Esophagus muscularis mucosa (tissue), 4 donors: ENCODE measurements at regions not wholly inside any gene's neighbourhood (a gene's known extent, or its start where the extent isn't known, plus 50 kb on each side); places are given as distances from the start of the nearest gene placed in this dataset.

Experiments
- DNase-seq: peaks from one replicate; pipeline ENCODE4 v3.0.0-alpha.2; 2017; ENCODE audit errors: extremely low spot score
- H3K27ac ChIP-seq, 4 donors: fragments of 200-600 bp; sonication (generic); replicated peaks in 1 of 4; 1 replicate in 3 of 4; 2 replicates in 1 of 4; pipeline ENCODE4 v1.5.1; 2016 to 2019; ENCODE audit warnings: mild to moderate bottlenecking in 1 of 4
- H3K27me3 ChIP-seq, 4 donors: fragments of 200-600 bp; sonication (generic); one replicate each; pipeline versions ENCODE4 v1.5.1 to v1.6.0; 2016 to 2019
- H3K36me3 ChIP-seq, 4 donors: fragments of 200-600 bp; sonication (generic); one replicate each; pipeline ENCODE4 v1.5.1; 2016 to 2019
- H3K4me1 ChIP-seq, 4 donors: fragments of 200-600 bp; sonication (generic); one replicate each; pipeline ENCODE4 v1.5.1; 2016 to 2019
- H3K4me3 ChIP-seq, 4 donors: fragments of 200-600 bp; sonication (generic); 1 replicate in 2 of 4; 2 replicates in 2 of 4; pipeline ENCODE4 v1.5.1; 2016 to 2019; ENCODE audit warnings: mild to moderate bottlenecking in 4 of 4, moderate library complexity in 1 of 4
- H3K9me3 ChIP-seq, 4 donors: fragments of 200-600 bp; sonication (generic); 1 replicate in 3 of 4; 2 replicates in 1 of 4; pipeline ENCODE4 v1.5.1; 2016 to 2019
- CTCF ChIP-seq, 3 experiments: fragments of 200-600 bp in 2 of 3; fragments of 450-650 bp in 1 of 3; sonication (generic) in 2 of 3; IDR thresholded peaks; one replicate each; pipeline ENCODE4 v1.5.1; 2017 to 2019; ENCODE audit warnings: antibody characterized with exemption in 3 of 3, mild to moderate bottlenecking in 2 of 3, moderate library complexity in 1 of 3
- EP300 ChIP-seq: sonication (generic); formaldehyde crosslinking; IDR thresholded peaks from one replicate; pipeline ENCODE4 v1.6.1; 2017; ENCODE audit warnings: antibody characterized with exemption
- POLR2A ChIP-seq: fragments of 450-650 bp; IDR thresholded peaks from one replicate; pipeline ENCODE4 v1.6.1; 2017; ENCODE audit warnings: antibody characterized with exemption, moderate library complexity, mild to moderate bottlenecking, low read depth
- POLR2AphosphoS5 ChIP-seq, 2 donors: sonication (generic); formaldehyde crosslinking; IDR thresholded peaks; one replicate each; pipeline ENCODE4 v1.6.1; 2017; ENCODE audit warnings: antibody characterized with exemption in 2 of 2
- WGBS: methylation state at CpG from one replicate; pipeline ENCODE4 v1.1.5; 2018; 5-methylcytosine and 5-hydroxymethylcytosine counted together
- intact Hi-C: fragments of 100-400 bp; cut with DNase I; formaldehyde crosslinking; loops from one replicate; pipeline ENCODE4 v1.15.1; 2023

GRCh38 chr1:177566495-177566894 is 395.7 kb downstream of the BRINP2 start:
- intact Hi-C loops: no loop called here
- DNase-seq: no peak
- Histone ChIP-seq H3K36me3 (no peaks in the 10 kb centered on the region), H3K27me3 (no peaks in the 10 kb centered on the region), H3K9me3 (no peaks in the 10 kb centered on the region), H3K4me3 (no peak overlapping the region), H3K4me1 (no peaks in the 10 kb centered on the region), H3K27ac (no peak overlapping the region)
- WGBS: 70% methylated on average over 3 of the region's 3 CpGs
- TF ChIP-seq EP300 (no peak), CTCF (IDR thresholded peaks at IDR 0.05) (no peak)

GRCh38 chr1:177561436-177561835 is 390.7 kb downstream of the BRINP2 start:
- intact Hi-C loops: no loop called here
- TF ChIP-seq CTCF (IDR thresholded peaks at IDR 0.05) (no peak), POLR2AphosphoS5 (IDR thresholded peaks at IDR 0.05) (no peak), EP300 (no peak), POLR2A (no peak)
- Histone ChIP-seq H3K4me1 (no peaks in the 10 kb centered on the region), H3K36me3 (no peaks in the 10 kb centered on the region), H3K27ac (no peak overlapping the region), H3K4me3 (no peak overlapping the region), H3K27me3 (no peaks in the 10 kb centered on the region), H3K9me3 (peaks cover 0 to 4% (median 0%) of the 10 kb centered on the region in 4 donors)
- no peak for DNase-seq
- 93% methylated on average over 1 of the region's 1 CpG for WGBS

DNA sequence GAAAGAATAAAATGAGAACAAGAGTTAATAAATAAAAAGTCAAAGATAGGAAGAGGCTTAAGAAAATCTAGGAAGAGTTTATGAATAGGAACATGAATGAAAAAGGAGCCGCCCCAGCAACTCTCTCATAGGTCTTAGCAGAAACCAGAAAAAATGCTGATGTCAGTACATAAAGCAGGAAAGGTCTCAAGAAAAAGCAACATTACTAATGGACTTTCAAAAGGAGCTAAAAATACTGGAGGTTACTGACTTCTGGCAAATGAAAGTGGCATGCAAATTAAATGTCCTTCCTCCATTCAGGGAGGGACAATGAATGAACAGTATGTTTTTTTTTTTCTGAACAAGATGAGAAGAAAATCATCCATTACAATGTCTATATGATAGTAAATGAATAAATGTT is 387.6 kb downstream of the BRINP2 start:
- Histone ChIP-seq H3K4me1 (no peaks in the 10 kb centered on the region), H3K36me3 (no peaks in the 10 kb centered on the region), H3K9me3 (peaks cover 0 to 11% (median 2%) of the 10 kb centered on the region in 4 donors), H3K27ac (no peak overlapping the region), H3K27me3 (no peaks in the 10 kb centered on the region), H3K4me3 (no peak overlapping the region)
- 81% methylated on average over 1 of the region's 1 CpG for WGBS
- no peak for TF ChIP-seq CTCF (IDR thresholded peaks at IDR 0.05)
- no peak for TF ChIP-seq POLR2A
- TF ChIP-seq POLR2AphosphoS5 (IDR thresholded peaks at IDR 0.05): no peak
- TF ChIP-seq EP300: no peak
- intact Hi-C loops: no loop called here
- DNase-seq: no peak

GRCh38 chr1:177556163-177556562 is 385.4 kb downstream of the BRINP2 start:
- intact Hi-C loops: no loop called here

More at GRCh38 chr1:177556163-177556562, 385.4 kb downstream of the BRINP2 start:
- Histone ChIP-seq H3K9me3 (peaks cover 0 to 11% (median 4%) of the 10 kb centered on the region in 4 donors), H3K4me3 (no peak overlapping the region), H3K27ac (no peak overlapping the region), H3K27me3 (no peaks in the 10 kb centered on the region), H3K4me1 (no peaks in the 10 kb centered on the region), H3K36me3 (no peaks in the 10 kb centered on the region)
- TF ChIP-seq EP300 (no peak), POLR2AphosphoS5 (IDR thresholded peaks at IDR 0.05) (no peak), CTCF (IDR thresholded peaks at IDR 0.05) (no peak), POLR2A (no peak)
- no peak for DNase-seq
- WGBS: 56% methylated on average over 1 of the region's 1 CpG
